DND-41 (cell line): ENCODE measurements at regions not wholly inside any gene's neighbourhood (a gene's known extent, or its start where the extent isn't known, plus 50 kb on each side); places are given as distances from the start of the nearest gene placed in this dataset.
"Not testable (repeated sequence)": the region's sequence is repeated elsewhere in the genome, so short reads cannot be mapped to it uniquely, and the experiment has no call there.

Source experiments
- ATAC-seq: fragments of 200-7000 bp; cut with Tn5 transposase; 3 replicates; pipeline ENCODE4 v1.9.1; 2021; ENCODE audit warnings: low read depth; ENCODE audit not compliant: insufficient read depth
- DNase-seq: peaks from one replicate; pipeline ENCODE4 v3.0.0-alpha.2; 2020
- H2AFZ ChIP-seq: 2 replicates; pipeline ENCODE4 v1.6.0; 2012; ENCODE audit warnings: low read depth, low read length
- H3K27ac ChIP-seq: 2 replicates; pipeline ENCODE4 v1.5.1; 2012; ENCODE audit warnings: low read length, inconsistent platforms
- H3K27me3 ChIP-seq: fragments of 200-600 bp; sonication (generic); 2 replicates; pipeline ENCODE4 v1.6.0; 2012; ENCODE audit warnings: low read length, mild to moderate bottlenecking, inconsistent platforms; ENCODE audit not compliant: insufficient read depth, poor library complexity
- H3K36me3 ChIP-seq: 2 replicates; pipeline ENCODE4 v1.5.1; 2012; ENCODE audit warnings: low read length, inconsistent platforms; ENCODE audit not compliant: insufficient read depth
- H3K4me1 ChIP-seq: 2 replicates; pipeline ENCODE4 v1.5.1; 2012; ENCODE audit warnings: mild to moderate bottlenecking, low read length; ENCODE audit not compliant: insufficient read depth
- H3K4me2 ChIP-seq: 2 replicates; pipeline ENCODE4 v1.6.0; 2012; ENCODE audit warnings: mild to moderate bottlenecking, moderate library complexity, low read length, inconsistent platforms; ENCODE audit not compliant: insufficient read depth
- H3K4me3 ChIP-seq, 2 experiments: fragments of 200-600 bp in 1 of 2; shearing (Covaris generic) in 1 of 2; 2 replicates each; pipeline ENCODE4 v1.5.1; 2012 to 2016; ENCODE audit warnings: inconsistent platforms in 2 of 2, low read length in 2 of 2, mild to moderate bottlenecking in 2 of 2, low read depth in 1 of 2, moderate library complexity in 1 of 2
- H3K79me2 ChIP-seq: 2 replicates; pipeline ENCODE4 v1.6.0; 2012; ENCODE audit warnings: low read length, inconsistent platforms; ENCODE audit not compliant: insufficient read depth
- H3K9ac ChIP-seq: 2 replicates; pipeline ENCODE4 v1.6.0; 2012; ENCODE audit warnings: low read depth, mild to moderate bottlenecking, inconsistent platforms, low read length, moderate library complexity
- H3K9me3 ChIP-seq: 2 replicates; pipeline ENCODE4 v1.5.1; 2012; ENCODE audit warnings: low read length, moderate library complexity, mild to moderate bottlenecking, inconsistent platforms; ENCODE audit not compliant: insufficient read depth, severe bottlenecking
- H4K20me1 ChIP-seq: 2 replicates; pipeline ENCODE4 v1.6.0; 2012; ENCODE audit warnings: low read length; ENCODE audit not compliant: insufficient read depth
- EZH2 ChIP-seq: IDR thresholded peaks from 3 replicates; pipeline ENCODE4 v1.6.1; 2012; ENCODE audit warnings: borderline replicate concordance, low read depth, mild to moderate bottlenecking, moderate library complexity, low read length, inconsistent platforms; ENCODE audit not compliant: severe bottlenecking
- TF ChIP-seq, protein P1 (sequence below): IDR thresholded peaks from 2 replicates; pipeline ENCODE4 v1.5.1; 2012; ENCODE audit warnings: borderline replicate concordance, low read length, moderate library complexity, mild to moderate bottlenecking; ENCODE audit not compliant: poor library complexity, severe bottlenecking; ENCODE audit errors: extremely low read depth

DNA sequence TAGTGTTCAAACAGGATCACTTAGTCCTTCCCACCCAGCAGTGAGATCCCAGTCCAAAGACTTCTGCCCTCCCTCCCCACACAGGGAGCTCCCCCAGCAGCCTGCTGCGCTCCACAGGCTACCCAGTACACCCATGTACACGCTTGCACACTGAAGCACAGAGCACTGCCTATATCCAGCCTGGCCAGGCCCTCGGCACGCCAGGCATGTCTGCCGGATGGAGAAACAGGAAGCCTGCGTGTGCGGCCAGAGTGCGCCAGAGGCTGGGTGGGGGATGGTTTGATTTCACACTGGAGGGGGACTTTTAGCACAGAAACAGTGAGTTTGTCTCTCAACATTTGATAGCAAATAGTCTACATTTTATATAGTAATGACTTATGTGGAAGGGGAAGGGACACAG, 833.5 kb upstream of the IGFBP7 start:
- Histone ChIP-seq H4K20me1 (no peaks in the 10 kb centered on the region), H3K9ac (no peak overlapping the region), H3K27ac (no peak overlapping the region), H3K27me3 (no peaks in the 10 kb centered on the region), H3K4me3 (no peak overlapping the region), H3K4me2 (no peak overlapping the region), H3K9me3 (no peaks in the 10 kb centered on the region), H3K4me1 (no peaks in the 10 kb centered on the region), H2AFZ (no peak overlapping the region), H3K36me3 (no peaks in the 10 kb centered on the region), H3K79me2 (no peaks in the 10 kb centered on the region)
- DNase-seq (no peak), ATAC-seq (no peak)
- TF ChIP-seq EZH2 = no peak
- TF ChIP-seq, protein P1, sequence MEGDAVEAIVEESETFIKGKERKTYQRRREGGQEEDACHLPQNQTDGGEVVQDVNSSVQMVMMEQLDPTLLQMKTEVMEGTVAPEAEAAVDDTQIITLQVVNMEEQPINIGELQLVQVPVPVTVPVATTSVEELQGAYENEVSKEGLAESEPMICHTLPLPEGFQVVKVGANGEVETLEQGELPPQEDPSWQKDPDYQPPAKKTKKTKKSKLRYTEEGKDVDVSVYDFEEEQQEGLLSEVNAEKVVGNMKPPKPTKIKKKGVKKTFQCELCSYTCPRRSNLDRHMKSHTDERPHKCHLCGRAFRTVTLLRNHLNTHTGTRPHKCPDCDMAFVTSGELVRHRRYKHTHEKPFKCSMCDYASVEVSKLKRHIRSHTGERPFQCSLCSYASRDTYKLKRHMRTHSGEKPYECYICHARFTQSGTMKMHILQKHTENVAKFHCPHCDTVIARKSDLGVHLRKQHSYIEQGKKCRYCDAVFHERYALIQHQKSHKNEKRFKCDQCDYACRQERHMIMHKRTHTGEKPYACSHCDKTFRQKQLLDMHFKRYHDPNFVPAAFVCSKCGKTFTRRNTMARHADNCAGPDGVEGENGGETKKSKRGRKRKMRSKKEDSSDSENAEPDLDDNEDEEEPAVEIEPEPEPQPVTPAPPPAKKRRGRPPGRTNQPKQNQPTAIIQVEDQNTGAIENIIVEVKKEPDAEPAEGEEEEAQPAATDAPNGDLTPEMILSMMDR = no peak

DNA sequence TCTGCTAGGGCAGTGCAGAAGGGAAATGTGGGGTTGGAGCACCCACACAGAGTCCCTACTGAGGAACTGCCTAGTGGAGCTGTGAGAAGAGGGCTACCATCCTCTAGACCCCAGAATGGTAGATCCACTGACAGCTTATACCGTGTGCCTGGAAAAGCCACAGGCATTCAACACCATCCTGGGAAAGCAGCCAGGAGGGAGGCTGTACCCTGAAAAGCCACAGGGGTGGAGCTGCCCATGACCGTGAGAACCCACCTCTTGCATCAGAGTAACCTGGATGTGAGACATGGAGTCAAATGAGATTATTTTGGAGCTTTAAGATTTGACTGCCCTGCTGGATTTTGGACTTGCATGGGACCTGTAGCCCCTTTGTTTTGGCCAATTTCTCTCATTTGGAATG, 827.1 kb upstream of the IGFBP7 start:
- not testable (repeated sequence) for H3K27me3 ChIP-seq, H3K36me3 ChIP-seq, H3K9ac ChIP-seq, H3K4me2 ChIP-seq, ATAC-seq, H3K79me2 ChIP-seq, H2AFZ ChIP-seq, H3K4me1 ChIP-seq, H4K20me1 ChIP-seq, H3K27ac ChIP-seq, DNase-seq, H3K9me3 ChIP-seq, H3K4me3 ChIP-seq

DNA sequence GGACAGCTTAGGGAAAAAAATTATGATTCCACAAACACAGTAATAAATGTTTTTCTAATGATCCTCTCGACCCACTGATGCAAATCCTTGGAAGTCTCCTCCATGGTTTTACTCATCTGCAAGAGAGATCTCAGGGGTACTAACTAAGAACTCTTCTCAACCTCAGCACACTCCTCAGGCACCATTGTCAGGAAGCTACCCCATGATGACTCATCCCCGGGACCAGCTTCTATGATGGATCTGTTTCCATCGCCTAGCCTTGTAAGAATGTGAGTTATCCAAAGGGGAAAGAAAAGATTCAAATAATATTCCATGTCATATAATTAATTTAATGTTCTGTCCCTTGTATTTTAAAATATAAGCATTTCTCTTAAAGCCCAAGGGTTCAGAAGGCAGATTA, 816.1 kb upstream of the IGFBP7 start:
- H3K36me3 ChIP-seq = no peaks in the 10 kb centered on the region
- no peak for TF ChIP-seq EZH2
- TF ChIP-seq, protein P1 = no peak
- ATAC-seq (no peak), DNase-seq (no peak)
- no peak overlapping the region for H2AFZ ChIP-seq
- no peaks in the 10 kb centered on the region for H3K27me3 ChIP-seq
- H3K79me2 ChIP-seq = no peaks in the 10 kb centered on the region
- H3K4me3 ChIP-seq = no peak overlapping the region
- no peaks in the 10 kb centered on the region for H3K9me3 ChIP-seq
- no peak overlapping the region for H3K9ac ChIP-seq
- H4K20me1 ChIP-seq = no peaks in the 10 kb centered on the region
- H3K4me1 ChIP-seq = no peaks in the 10 kb centered on the region
- no peak overlapping the region for H3K27ac ChIP-seq
- no peak overlapping the region for H3K4me2 ChIP-seq

DNA sequence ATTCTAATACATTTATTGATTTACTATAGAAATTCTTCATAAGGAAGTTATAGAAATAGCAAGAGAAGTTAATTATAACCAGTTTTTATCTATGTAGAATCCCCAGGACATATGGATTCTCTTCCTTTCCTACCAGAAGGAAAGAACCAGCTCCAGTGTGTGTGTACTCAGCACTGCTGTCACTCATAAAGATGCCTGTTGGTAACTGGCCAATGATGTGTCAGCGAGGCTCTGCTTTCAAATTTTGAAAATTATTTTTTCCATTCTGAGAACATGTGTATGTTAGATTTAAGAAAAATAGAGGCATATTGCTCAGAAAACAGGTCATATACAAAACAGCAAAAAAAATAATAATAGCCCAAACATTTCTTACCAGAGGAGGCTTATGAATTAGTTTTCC, 814.8 kb upstream of the IGFBP7 start:
- Histone ChIP-seq H3K79me2 (no peaks in the 10 kb centered on the region), H3K4me1 (no peaks in the 10 kb centered on the region), H2AFZ (no peak overlapping the region), H3K36me3 (no peaks in the 10 kb centered on the region), H3K27me3 (no peaks in the 10 kb centered on the region), H3K4me3 (no peak overlapping the region), H3K27ac (no peak overlapping the region), H3K9me3 (no peaks in the 10 kb centered on the region), H3K4me2 (no peak overlapping the region), H3K9ac (no peak overlapping the region), H4K20me1 (no peaks in the 10 kb centered on the region)
- DNase-seq (no peak), ATAC-seq (no peak)
- TF ChIP-seq EZH2 = no peak
